Activated CD4-positive, alpha-beta T cell treated with anti-CD3 and anti-CD28 coated beads for 4 hours (primary cell): ENCODE measurements at regions not wholly inside any gene's neighbourhood (a gene's known extent, or its start where the extent isn't known, plus 50 kb on each side); places are given as distances from the start of the nearest gene placed in this dataset.
"Not testable (repeated sequence)": the region's sequence is repeated elsewhere in the genome, so short reads cannot be mapped to it uniquely, and the experiment has no call there.

Experiments used
- DNase-seq, 2 donors: peaks; one replicate each; pipeline ENCODE4 v3.0.0-alpha.2; 2020

GRCh38 chr1:59184365-59184905 is 112.5 kb upstream of the FGGY start:
- no peak for DNase-seq

GRCh38 chr1:59185163-59185860 is 111.6 kb upstream of the FGGY start:
- no peak for DNase-seq

- DNase-seq, result no peak
These were observed 110.2 kb upstream of the FGGY start for GRCh38 chr1:59186656-59187055.

GRCh38 chr1:59188413-59189213 is 108.3 kb upstream of the FGGY start:
- no peak for DNase-seq

GRCh38 chr1:59193443-59194093 is 103.3 kb upstream of the FGGY start:
- no peak for DNase-seq

- DNase-seq, result no peak
These were observed 102.3 kb upstream of the FGGY start for GRCh38 chr1:59194621-59195020.

- no peak for DNase-seq
These were observed 101.7 kb upstream of the FGGY start for GRCh38 chr1:59195151-59195550.

- no peak for DNase-seq
These were observed 98.3 kb upstream of the FGGY start for GRCh38 chr1:59198564-59198963.

GRCh38 chr1:59199147-59199546 is 97.7 kb upstream of the FGGY start:
- no peak for DNase-seq

GRCh38 chr1:59199719-59200376 is 97.0 kb upstream of the FGGY start:
- DNase-seq, result no peak

GRCh38 chr1:59201341-59201740 is 95.6 kb upstream of the FGGY start:
- no peak for DNase-seq

- no peak for DNase-seq
These were observed 94.4 kb upstream of the FGGY start for GRCh38 chr1:59202455-59202854.

GRCh38 chr1:59204001-59204400 is 92.9 kb upstream of the FGGY start:
- DNase-seq, result no peak

GRCh38 chr1:59206616-59207015 is 90.3 kb upstream of the FGGY start:
- DNase-seq, result not testable (repeated sequence)

- not testable (repeated sequence) for DNase-seq
These were observed 86.5 kb upstream of the FGGY start for GRCh38 chr1:59210430-59210829.

GRCh38 chr1:59212706-59213105 is 84.2 kb upstream of the FGGY start:
- DNase-seq, result no peak

- no peak for DNase-seq
These were observed 82.4 kb upstream of the FGGY start for GRCh38 chr1:59214248-59215208.

- no peak for DNase-seq
These were observed 81.1 kb upstream of the FGGY start for GRCh38 chr1:59215766-59216291.

- DNase-seq, result not testable (repeated sequence)
These were observed 79.5 kb upstream of the FGGY start for GRCh38 chr1:59217439-59217838.

GRCh38 chr1:59218521-59219236 is 78.2 kb upstream of the FGGY start:
- no peak for DNase-seq

GRCh38 chr1:59219916-59220315 is 77.0 kb upstream of the FGGY start:
- no peak for DNase-seq
